SU-DHL-6 (cell line): ENCODE measurements at regions not wholly inside any gene's neighbourhood (a gene's known extent, or its start where the extent isn't known, plus 50 kb on each side); places are given as distances from the start of the nearest gene placed in this dataset.

Experiments
- H2AFZ ChIP-seq: fragments of 200-600 bp; sonication (generic); 2 replicates; pipeline ENCODE4 v1.6.1; 2014; ENCODE audit warnings: low read depth, mild to moderate bottlenecking, moderate library complexity, mixed read lengths, antibody characterized with exemption, low read length; ENCODE audit not compliant: severe bottlenecking
- H3F3A ChIP-seq: fragments of 200-600 bp; shearing (Covaris generic); 2 replicates; pipeline ENCODE4 v1.6.0; 2016; ENCODE audit warnings: antibody characterized with exemption, mild to moderate bottlenecking; ENCODE audit not compliant: insufficient read depth
- H3K27ac ChIP-seq: fragments of 200-600 bp; sonication (generic); 2 replicates; pipeline ENCODE4 v1.5.1; 2016; ENCODE audit warnings: low read depth, mild to moderate bottlenecking, low read length, moderate library complexity, mixed read lengths
- H3K27me3 ChIP-seq: fragments of 200-600 bp; sonication (generic), shearing (Covaris generic); 2 replicates; pipeline ENCODE4 v1.6.0; 2014; ENCODE audit warnings: mild to moderate bottlenecking, low read length
- H3K36me3 ChIP-seq: fragments of 200-600 bp; sonication (generic); 2 replicates; pipeline ENCODE4 v1.6.1; 2014; ENCODE audit warnings: mild to moderate bottlenecking, low read length, mixed read lengths
- H3K4me2 ChIP-seq: fragments of 300-600, 200-600 bp; shearing (Covaris generic), sonication (generic); 2 replicates; pipeline ENCODE4 v1.6.0; 2014; ENCODE audit warnings: low read length, low read depth, mild to moderate bottlenecking; ENCODE audit not compliant: poor library complexity, severe bottlenecking
- H3K4me3 ChIP-seq: fragments of 200-600 bp; sonication (generic); 2 replicates; pipeline ENCODE4 v1.5.1; 2014; ENCODE audit warnings: antibody characterized with exemption, low read length, mild to moderate bottlenecking, mixed read lengths; ENCODE audit not compliant: insufficient read depth, poor library complexity, severe bottlenecking
- H3K79me2 ChIP-seq: fragments of 200-600 bp; sonication (generic); 2 replicates; pipeline ENCODE4 v1.6.1; 2014; ENCODE audit warnings: mild to moderate bottlenecking, low read length, moderate library complexity; ENCODE audit not compliant: insufficient read depth
- H3K9ac ChIP-seq: fragments of 200-600 bp; sonication (generic); 2 replicates; pipeline ENCODE4 v1.7.0; 2014; ENCODE audit warnings: mild to moderate bottlenecking, low read length
- H3K9me2 ChIP-seq: fragments of 200-600 bp; sonication (generic); replicated peaks from 2 replicates; pipeline ENCODE4 v1.6.1; 2014; ENCODE audit warnings: low read length; ENCODE audit not compliant: insufficient read depth
- H3K9me3 ChIP-seq: fragments of 200-600 bp; sonication (generic); 2 replicates; pipeline ENCODE4 v1.6.1; 2014; ENCODE audit warnings: low read length, mixed read lengths; ENCODE audit not compliant: insufficient read depth
- H4K20me1 ChIP-seq: fragments of 200-600 bp; sonication (generic); 2 replicates; pipeline ENCODE4 v1.6.1; 2014; ENCODE audit warnings: low read depth, mild to moderate bottlenecking, antibody characterized with exemption, low read length, moderate library complexity, mixed read lengths
- EZH2phosphoT487 ChIP-seq: fragments of 200-600 bp; sonication (generic), shearing (Covaris generic); conservative IDR thresholded peaks from 2 replicates; pipeline ENCODE4 v1.6.1; 2018; ENCODE audit warnings: mild to moderate bottlenecking, antibody characterized with exemption, low read length, moderate library complexity, mixed read lengths
- TF ChIP-seq, protein P1 (sequence below): fragments of 200-600 bp; sonication (generic); IDR thresholded peaks from one replicate; pipeline ENCODE4 v1.5.1; 2017; ENCODE audit warnings: antibody characterized with exemption, mild to moderate bottlenecking, low read length, moderate library complexity; ENCODE audit not compliant: insufficient read depth, poor library complexity, severe bottlenecking

DNA sequence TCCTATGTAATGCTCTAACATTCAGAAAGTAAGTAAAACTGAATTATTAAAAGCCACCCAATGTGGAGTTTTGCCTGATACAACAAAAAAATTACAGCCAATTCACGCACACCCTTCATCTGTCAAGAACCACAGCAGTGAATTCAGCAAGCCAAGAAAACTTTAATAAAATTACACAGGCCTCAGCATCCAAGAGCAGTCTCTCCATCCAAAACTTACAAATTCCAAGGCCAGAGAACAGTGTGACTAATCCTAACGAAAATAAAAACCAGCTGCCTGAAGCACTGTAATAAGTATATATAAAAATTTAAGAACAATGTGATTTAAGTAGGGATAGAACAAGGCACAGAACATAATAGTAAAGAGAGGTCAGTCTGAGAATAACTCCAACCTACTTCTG, 54.2 kb downstream of the SIX6 start:
- Histone ChIP-seq H3K79me2 (no peaks in the 10 kb centered on the region), H3K9me3 (no peaks in the 10 kb centered on the region), H3K4me3 (no peak overlapping the region), H3K27me3 (no peaks in the 10 kb centered on the region), H3K9ac (no peak overlapping the region), H3K27ac (no peak overlapping the region), H3K9me2 (no peaks in the 10 kb centered on the region), H3K36me3 (no peaks in the 10 kb centered on the region), H4K20me1 (no peaks in the 10 kb centered on the region), H3K4me2 (no peak overlapping the region), H2AFZ (no peak overlapping the region), H3F3A (no peaks in the 10 kb centered on the region)
- TF ChIP-seq, protein P1, sequence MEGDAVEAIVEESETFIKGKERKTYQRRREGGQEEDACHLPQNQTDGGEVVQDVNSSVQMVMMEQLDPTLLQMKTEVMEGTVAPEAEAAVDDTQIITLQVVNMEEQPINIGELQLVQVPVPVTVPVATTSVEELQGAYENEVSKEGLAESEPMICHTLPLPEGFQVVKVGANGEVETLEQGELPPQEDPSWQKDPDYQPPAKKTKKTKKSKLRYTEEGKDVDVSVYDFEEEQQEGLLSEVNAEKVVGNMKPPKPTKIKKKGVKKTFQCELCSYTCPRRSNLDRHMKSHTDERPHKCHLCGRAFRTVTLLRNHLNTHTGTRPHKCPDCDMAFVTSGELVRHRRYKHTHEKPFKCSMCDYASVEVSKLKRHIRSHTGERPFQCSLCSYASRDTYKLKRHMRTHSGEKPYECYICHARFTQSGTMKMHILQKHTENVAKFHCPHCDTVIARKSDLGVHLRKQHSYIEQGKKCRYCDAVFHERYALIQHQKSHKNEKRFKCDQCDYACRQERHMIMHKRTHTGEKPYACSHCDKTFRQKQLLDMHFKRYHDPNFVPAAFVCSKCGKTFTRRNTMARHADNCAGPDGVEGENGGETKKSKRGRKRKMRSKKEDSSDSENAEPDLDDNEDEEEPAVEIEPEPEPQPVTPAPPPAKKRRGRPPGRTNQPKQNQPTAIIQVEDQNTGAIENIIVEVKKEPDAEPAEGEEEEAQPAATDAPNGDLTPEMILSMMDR: no peak
- no peak for TF ChIP-seq EZH2phosphoT487

DNA sequence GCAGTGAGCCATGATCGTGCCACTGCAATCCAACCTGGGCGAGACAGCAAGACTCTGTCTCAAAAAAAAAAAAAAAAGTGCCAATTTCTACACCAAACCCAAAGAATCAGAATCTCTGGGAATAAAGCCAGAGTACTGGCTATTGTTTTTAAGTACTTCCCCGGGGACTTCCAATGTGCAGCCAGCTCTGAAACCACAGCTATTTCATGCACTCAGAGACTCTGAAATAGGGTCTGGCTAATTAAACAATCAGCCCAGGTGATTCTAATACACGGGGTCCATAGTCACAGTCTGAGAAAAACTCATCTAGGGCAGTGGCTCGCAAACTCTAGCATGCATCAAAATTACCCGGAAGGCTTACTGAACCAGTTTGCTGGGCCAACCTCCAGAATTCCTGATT, 56.3 kb downstream of the SIX6 start:
- Histone ChIP-seq H3K9ac (no peak overlapping the region), H3K4me2 (peak overlapping the region; percentile 25), H2AFZ (no peak overlapping the region), H3K36me3 (no peaks in the 10 kb centered on the region), H4K20me1 (no peaks in the 10 kb centered on the region), H3K27ac (no peak overlapping the region), H3K9me2 (no peaks in the 10 kb centered on the region), H3K79me2 (no peaks in the 10 kb centered on the region), H3K27me3 (no peaks in the 10 kb centered on the region), H3K4me3 (no peak overlapping the region), H3F3A (no peaks in the 10 kb centered on the region), H3K9me3 (no peaks in the 10 kb centered on the region)
- TF ChIP-seq, protein P1: no peak
- TF ChIP-seq EZH2phosphoT487: no peak

DNA sequence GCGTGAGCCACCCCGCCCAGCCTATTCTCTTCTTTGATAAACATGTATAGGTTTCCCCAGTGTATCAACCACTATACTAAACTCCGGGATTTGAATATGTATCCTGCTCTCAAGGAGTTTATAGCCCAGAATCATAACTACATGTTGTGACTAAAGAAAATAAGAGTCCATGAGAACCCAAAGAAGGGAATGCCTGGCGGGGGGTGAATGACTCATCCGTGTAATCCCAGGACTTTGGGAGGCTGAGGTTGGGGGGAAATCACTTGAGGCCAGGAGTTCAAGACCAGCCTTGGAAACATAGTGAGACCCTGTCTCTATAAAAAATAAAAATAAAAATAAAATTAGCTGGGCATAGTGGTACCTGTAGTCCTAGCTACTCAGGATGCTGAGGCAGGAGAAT, 57.2 kb downstream of the SIX6 start:
- Histone ChIP-seq H3K4me2 (no peak overlapping the region), H3K4me3 (no peak overlapping the region), H2AFZ (no peak overlapping the region), H3K9me2 (no peaks in the 10 kb centered on the region), H3K27ac (no peak overlapping the region), H4K20me1 (no peaks in the 10 kb centered on the region), H3K36me3 (no peaks in the 10 kb centered on the region), H3K79me2 (no peaks in the 10 kb centered on the region), H3F3A (no peaks in the 10 kb centered on the region), H3K9ac (no peak overlapping the region), H3K9me3 (no peaks in the 10 kb centered on the region), H3K27me3 (no peaks in the 10 kb centered on the region)
- TF ChIP-seq, protein P1: no peak
- TF ChIP-seq EZH2phosphoT487: no peak

DNA sequence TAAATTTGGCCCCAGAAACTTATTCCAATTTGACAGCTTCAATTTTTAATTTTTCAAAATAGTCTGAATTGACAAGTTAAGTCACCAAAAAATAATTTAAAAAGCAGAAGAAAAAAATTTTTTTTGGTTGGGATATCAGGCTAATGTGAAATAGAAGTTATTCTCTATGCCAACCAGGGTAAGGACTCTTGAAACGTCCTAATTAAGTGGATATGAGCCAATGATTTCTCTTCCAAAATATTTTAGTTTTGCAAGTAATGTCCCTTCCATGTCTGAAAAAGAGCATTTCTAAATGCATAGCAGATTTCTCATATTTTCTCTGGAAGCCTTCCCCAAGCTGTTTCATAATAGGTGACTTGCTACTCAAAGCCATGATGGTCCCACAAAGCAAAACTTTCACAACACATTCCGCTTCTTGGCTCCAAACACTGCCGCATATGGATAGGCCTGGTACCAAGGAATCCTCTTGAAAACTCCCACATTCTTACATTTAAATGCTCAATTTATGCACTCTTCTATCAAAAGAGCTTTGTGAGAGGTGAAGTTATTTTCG, 65.1 kb downstream of the SIX6 start:
- Histone ChIP-seq H3F3A (no peaks in the 10 kb centered on the region), H3K4me3 (no peak overlapping the region), H3K4me2 (no peak overlapping the region), H3K36me3 (no peaks in the 10 kb centered on the region), H3K9me2 (no peaks in the 10 kb centered on the region), H2AFZ (no peak overlapping the region), H3K27me3 (no peaks in the 10 kb centered on the region), H3K9me3 (no peaks in the 10 kb centered on the region; the same call in 1 of the 2 replicates), H3K79me2 (no peaks in the 10 kb centered on the region), H3K27ac (no peak overlapping the region), H3K9ac (no peak overlapping the region), H4K20me1 (no peaks in the 10 kb centered on the region)
- no peak for TF ChIP-seq EZH2phosphoT487
- TF ChIP-seq, protein P1: no peak
